ENCODE measurements at regions not wholly inside any gene's neighbourhood (a gene's known extent, or its start where the extent isn't known, plus 50 kb on each side); places are given as distances from the start of the nearest gene placed in this dataset.

DNA sequence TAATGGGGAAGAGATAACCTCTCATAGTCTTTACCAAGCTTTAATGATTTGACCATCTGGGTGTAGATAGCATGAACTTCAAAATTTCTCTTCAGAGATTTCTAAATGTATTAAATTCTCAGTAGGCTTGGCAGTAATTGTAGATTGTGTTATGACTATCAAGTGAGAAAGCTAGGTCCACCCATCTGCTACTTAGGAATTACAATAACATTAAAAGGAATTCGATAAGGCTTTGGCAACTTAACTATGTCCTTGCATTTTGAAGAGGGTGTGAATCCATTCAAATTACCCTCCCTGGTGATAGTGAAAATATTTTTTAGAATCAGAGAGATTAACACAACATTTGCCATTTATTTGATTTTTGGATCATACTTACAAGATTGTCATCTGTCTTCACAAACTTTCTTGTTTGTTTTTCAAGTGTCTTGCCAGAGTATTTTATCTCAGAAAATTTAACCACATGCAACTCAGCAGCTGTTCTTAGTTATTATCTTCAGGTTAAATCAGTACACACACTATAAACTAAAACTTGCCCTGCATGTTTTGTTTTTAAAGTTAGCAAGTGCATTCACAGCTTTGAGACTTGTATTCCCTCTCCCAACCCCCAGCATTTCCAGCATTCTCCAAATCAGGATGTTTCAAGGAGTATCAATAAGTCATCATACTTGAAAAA is 69.6 kb upstream of the COL8A1 start:
- TF ChIP-seq EP300 (IDR thresholded peaks at IDR 0.05; ENCODE audit: borderline replicate concordance) (no peak), CEBPB (IDR thresholded peaks at IDR 0.05) (no peak), TCF12 (IDR thresholded peaks at IDR 0.05; ENCODE audit: low read depth) (no peak), YY1 (IDR thresholded peaks at IDR 0.05; ENCODE audit: low read depth) (no peak), USF1 (IDR thresholded peaks at IDR 0.05) (no peak), MAX (IDR thresholded peaks at IDR 0.05) (no peak), ZBTB7A (IDR thresholded peaks at IDR 0.05; ENCODE audit: low read depth) (no peak)

All from Ishikawa (cell line).